ENCODE measurements at regions not wholly inside any gene's neighbourhood (a gene's known extent, or its start where the extent isn't known, plus 50 kb on each side); places are given as distances from the start of the nearest gene placed in this dataset.
A peak's percentile ranks its signal among the peaks of the same experiment; 100 is the strongest.

GRCh38 chr6:27146706-27147505, 100.6 kb upstream of the PRSS16 start:
- H3K4me3 ChIP-seq (ENCODE audit: low read depth, low read length) = peak overlapping the region; percentile 80
- peak; percentile 100 for DNase-seq (ENCODE audit: low read depth)
- 0 out of 2 replicates have a peak, but pooled peaks have one; percentile 3 for TF ChIP-seq MAX (IDR thresholded peaks at IDR 0.05; ENCODE audit: low read depth, low read length)
- TF ChIP-seq MYC (IDR thresholded peaks at IDR 0.05; ENCODE audit: low read depth, low read length) = peak; percentile 44; the same call in 1 of the 2 replicates
- TF ChIP-seq POLR2A (IDR thresholded peaks at IDR 0.05; ENCODE audit: extremely low read depth, insufficient read length) = peak; percentile 96
- TF ChIP-seq CTCF (IDR thresholded peaks at IDR 0.05; ENCODE audit: low read depth, low read length) = no peak

- H3K4me3 ChIP-seq (ENCODE audit: low read depth, low read length) = peak overlapping the region; percentile 58
- DNase-seq (ENCODE audit: low read depth) = no peak
- TF ChIP-seq POLR2A (IDR thresholded peaks at IDR 0.05; ENCODE audit: extremely low read depth, insufficient read length) = no peak
- no peak for TF ChIP-seq CTCF (IDR thresholded peaks at IDR 0.05; ENCODE audit: low read depth, low read length)
- TF ChIP-seq MYC (IDR thresholded peaks at IDR 0.05; ENCODE audit: low read depth, low read length) = no peak
- TF ChIP-seq MAX (IDR thresholded peaks at IDR 0.05; ENCODE audit: low read depth, low read length) = no peak
Observed at GRCh38 chr6:27148404-27148795, 99.1 kb upstream of the PRSS16 start.

- DNase-seq (ENCODE audit: low read depth) = no peak
- no peak for TF ChIP-seq CTCF (IDR thresholded peaks at IDR 0.05; ENCODE audit: low read depth, low read length)
- TF ChIP-seq POLR2A (IDR thresholded peaks at IDR 0.05; ENCODE audit: extremely low read depth, insufficient read length) = no peak
- TF ChIP-seq MYC (IDR thresholded peaks at IDR 0.05; ENCODE audit: low read depth, low read length) = no peak
- TF ChIP-seq MAX (IDR thresholded peaks at IDR 0.05; ENCODE audit: low read depth, low read length) = no peak
- H3K4me3 ChIP-seq (ENCODE audit: low read depth, low read length) = peak overlapping the region; percentile 1
Observed at GRCh38 chr6:27149150-27149549, 98.4 kb upstream of the PRSS16 start.

- no peak overlapping the region for H3K4me3 ChIP-seq (ENCODE audit: low read depth, low read length)
- DNase-seq (ENCODE audit: low read depth) = no peak
- TF ChIP-seq CTCF (IDR thresholded peaks at IDR 0.05; ENCODE audit: low read depth, low read length) (no peak), MAX (IDR thresholded peaks at IDR 0.05; ENCODE audit: low read depth, low read length) (no peak), POLR2A (IDR thresholded peaks at IDR 0.05; ENCODE audit: extremely low read depth, insufficient read length) (no peak), MYC (IDR thresholded peaks at IDR 0.05; ENCODE audit: low read depth, low read length) (no peak)
Observed at GRCh38 chr6:27154696-27155095, 92.8 kb upstream of the PRSS16 start.

GRCh38 chr6:27156874-27157458, 90.5 kb upstream of the PRSS16 start:
- no peak for DNase-seq (ENCODE audit: low read depth)
- TF ChIP-seq POLR2A (IDR thresholded peaks at IDR 0.05; ENCODE audit: extremely low read depth, insufficient read length) = no peak
- no peak for TF ChIP-seq MYC (IDR thresholded peaks at IDR 0.05; ENCODE audit: low read depth, low read length)
- TF ChIP-seq CTCF (IDR thresholded peaks at IDR 0.05; ENCODE audit: low read depth, low read length) = no peak
- TF ChIP-seq MAX (IDR thresholded peaks at IDR 0.05; ENCODE audit: low read depth, low read length) = no peak
- H3K4me3 ChIP-seq (ENCODE audit: low read depth, low read length) = peak overlapping the region; percentile 60

Data from NB4 (cell line).